ENCODE measurements at regions not wholly inside any gene's neighbourhood (a gene's known extent, or its start where the extent isn't known, plus 50 kb on each side); places are given as distances from the start of the nearest gene placed in this dataset.

GRCh38 chr13:26837102-26837501, 76.5 kb upstream of the GPR12 start:
- ChIA-PET CTCF (no interaction called here), POLR2A (no interaction called here)
- Mint-ChIP-seq H3K27me3 (ENCODE audit: insufficient read depth, unreplicated experiment) (peaks cover 91% of the 10 kb centered on the region), H3K9me3 (ENCODE audit: unreplicated experiment) (no peaks in the 10 kb centered on the region), H3K4me3 (ENCODE audit: unreplicated experiment) (no peak overlapping the region), H3K27ac (ENCODE audit: low read depth, unreplicated experiment) (no peak overlapping the region), H3K36me3 (ENCODE audit: insufficient read depth, unreplicated experiment) (no peaks in the 10 kb centered on the region), H3K4me1 (ENCODE audit: insufficient read depth, unreplicated experiment) (no peaks in the 10 kb centered on the region)
- no peak for TF ChIP-seq CTCF (IDR thresholded peaks at IDR 0.05; ENCODE audit: unreplicated experiment)
- intact Hi-C loops (cut with micrococcal nuclease) = no loop called here
- DNase-seq (ENCODE audit: unreplicated experiment) = no peak
- BruUV-seq (replicated peaks) = no TSS peak

GRCh38 chr13:26836626-26837025, 76.0 kb upstream of the GPR12 start:
- H3K27me3 Mint-ChIP-seq (ENCODE audit: insufficient read depth, unreplicated experiment) = peaks cover 91% of the 10 kb centered on the region

GRCh38 chr13:26834646-26835045, 74.1 kb upstream of the GPR12 start:
- Mint-ChIP-seq H3K27ac (ENCODE audit: low read depth, unreplicated experiment) (no peak overlapping the region), H3K9me3 (ENCODE audit: unreplicated experiment) (no peaks in the 10 kb centered on the region), H3K27me3 (ENCODE audit: insufficient read depth, unreplicated experiment) (peaks cover 78% of the 10 kb centered on the region), H3K4me3 (ENCODE audit: unreplicated experiment) (no peak overlapping the region), H3K4me1 (ENCODE audit: insufficient read depth, unreplicated experiment) (no peaks in the 10 kb centered on the region), H3K36me3 (ENCODE audit: insufficient read depth, unreplicated experiment) (no peaks in the 10 kb centered on the region)
- DNase-seq (ENCODE audit: unreplicated experiment) = no peak
- ChIA-PET CTCF (interaction anchor here (0.6 to 1.1 kb wide), 3 partner anchors 13 to 85 kb away, joined by 3 to 5 read pairs (median 4); no protein-coding TSS in a partner anchor), POLR2A (interaction anchor here (0.7 kb wide), 1 partner anchor 869 kb away, joined by 4 read pairs; no protein-coding TSS in a partner anchor)
- TF ChIP-seq CTCF (IDR thresholded peaks at IDR 0.05; ENCODE audit: unreplicated experiment) = no peak
- BruUV-seq (replicated peaks) = no TSS peak
- intact Hi-C loops (cut with micrococcal nuclease) = no loop called here

More at GRCh38 chr13:26836626-26837025, 76.0 kb upstream of the GPR12 start:
- CTCF ChIA-PET = no interaction called here
- BruUV-seq (replicated peaks) = no TSS peak
- Mint-ChIP-seq H3K4me1 (ENCODE audit: insufficient read depth, unreplicated experiment) (no peaks in the 10 kb centered on the region), H3K36me3 (ENCODE audit: insufficient read depth, unreplicated experiment) (no peaks in the 10 kb centered on the region), H3K27ac (ENCODE audit: low read depth, unreplicated experiment) (no peak overlapping the region), H3K9me3 (ENCODE audit: unreplicated experiment) (no peaks in the 10 kb centered on the region), H3K4me3 (ENCODE audit: unreplicated experiment) (no peak overlapping the region)
- DNase-seq (ENCODE audit: unreplicated experiment) = no peak
- intact Hi-C loops (cut with micrococcal nuclease) = no loop called here
- POLR2A ChIA-PET = no interaction called here
- no peak for TF ChIP-seq CTCF (IDR thresholded peaks at IDR 0.05; ENCODE audit: unreplicated experiment)

- no peak for DNase-seq (ENCODE audit: unreplicated experiment)
- no peaks in the 10 kb centered on the region for H3K36me3 Mint-ChIP-seq (ENCODE audit: insufficient read depth, unreplicated experiment)
- peaks cover 61% of the 10 kb centered on the region for H3K27me3 Mint-ChIP-seq (ENCODE audit: insufficient read depth, unreplicated experiment)
- no peak overlapping the region for H3K4me3 Mint-ChIP-seq (ENCODE audit: unreplicated experiment)
- ChIA-PET POLR2A (no interaction called here), CTCF (interaction anchor here (0.6 kb wide), 1 partner anchor 1065 kb away, joined by 3 read pairs; no protein-coding TSS in a partner anchor)
- H3K9me3 Mint-ChIP-seq (ENCODE audit: unreplicated experiment) = no peaks in the 10 kb centered on the region
- intact Hi-C loops (cut with micrococcal nuclease) = no loop called here
- H3K27ac Mint-ChIP-seq (ENCODE audit: low read depth, unreplicated experiment) = no peak overlapping the region
- H3K4me1 Mint-ChIP-seq (ENCODE audit: insufficient read depth, unreplicated experiment) = no peaks in the 10 kb centered on the region
- no TSS peak for BruUV-seq (replicated peaks)
- no peak for TF ChIP-seq CTCF (IDR thresholded peaks at IDR 0.05; ENCODE audit: unreplicated experiment)
Observed at GRCh38 chr13:26831336-26831908, 70.8 kb upstream of the GPR12 start.

Data from MCF 10A (cell line).